HFF-Myc (cell line): ENCODE measurements at regions not wholly inside any gene's neighbourhood (a gene's known extent, or its start where the extent isn't known, plus 50 kb on each side); places are given as distances from the start of the nearest gene placed in this dataset.
"Not testable (repeated sequence)": the region's sequence is repeated elsewhere in the genome, so short reads cannot be mapped to it uniquely, and the experiment has no call there.

ENCODE experiments used
- DNase-seq: peaks from one replicate; pipeline ENCODE4 v3.0.0-alpha.2; 2011; ENCODE audit warnings: low read depth; ENCODE audit errors: extremely low read depth
- H3K4me3 ChIP-seq: replicated peaks from 2 replicates; pipeline ENCODE4 v1.5.1; 2011; ENCODE audit warnings: low read depth, mild to moderate bottlenecking, control low read depth, low read length
- TF ChIP-seq, protein P1 (sequence below): IDR thresholded peaks from 2 replicates; pipeline ENCODE4 v1.5.1; 2012; ENCODE audit warnings: mild to moderate bottlenecking, low read depth, low read length, control low read depth; ENCODE audit errors: missing control alignments

DNA sequence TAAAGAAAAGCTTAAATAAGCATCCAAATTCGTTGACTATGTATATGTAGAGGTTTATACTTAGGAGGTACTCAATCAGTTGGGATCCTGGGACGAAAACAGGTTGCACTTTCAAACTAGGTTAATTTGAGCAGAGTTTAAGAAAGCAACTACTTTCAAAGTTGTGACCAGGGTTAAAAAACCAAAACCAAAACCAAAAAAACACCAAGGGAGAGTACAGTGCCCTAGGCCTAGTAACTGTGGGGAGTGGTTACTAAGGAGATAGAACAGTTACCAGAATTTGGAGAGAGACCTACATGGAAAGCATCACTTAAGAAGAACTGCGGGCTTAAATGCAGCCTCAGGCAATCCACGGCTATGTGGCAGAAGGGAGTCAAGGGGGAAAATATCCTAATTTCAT lies 148.3 kb downstream of the JRKL start:
- no peak for DNase-seq
- TF ChIP-seq, protein P1, sequence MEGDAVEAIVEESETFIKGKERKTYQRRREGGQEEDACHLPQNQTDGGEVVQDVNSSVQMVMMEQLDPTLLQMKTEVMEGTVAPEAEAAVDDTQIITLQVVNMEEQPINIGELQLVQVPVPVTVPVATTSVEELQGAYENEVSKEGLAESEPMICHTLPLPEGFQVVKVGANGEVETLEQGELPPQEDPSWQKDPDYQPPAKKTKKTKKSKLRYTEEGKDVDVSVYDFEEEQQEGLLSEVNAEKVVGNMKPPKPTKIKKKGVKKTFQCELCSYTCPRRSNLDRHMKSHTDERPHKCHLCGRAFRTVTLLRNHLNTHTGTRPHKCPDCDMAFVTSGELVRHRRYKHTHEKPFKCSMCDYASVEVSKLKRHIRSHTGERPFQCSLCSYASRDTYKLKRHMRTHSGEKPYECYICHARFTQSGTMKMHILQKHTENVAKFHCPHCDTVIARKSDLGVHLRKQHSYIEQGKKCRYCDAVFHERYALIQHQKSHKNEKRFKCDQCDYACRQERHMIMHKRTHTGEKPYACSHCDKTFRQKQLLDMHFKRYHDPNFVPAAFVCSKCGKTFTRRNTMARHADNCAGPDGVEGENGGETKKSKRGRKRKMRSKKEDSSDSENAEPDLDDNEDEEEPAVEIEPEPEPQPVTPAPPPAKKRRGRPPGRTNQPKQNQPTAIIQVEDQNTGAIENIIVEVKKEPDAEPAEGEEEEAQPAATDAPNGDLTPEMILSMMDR, result no peak
- H3K4me3 ChIP-seq, result no peak overlapping the region

DNA sequence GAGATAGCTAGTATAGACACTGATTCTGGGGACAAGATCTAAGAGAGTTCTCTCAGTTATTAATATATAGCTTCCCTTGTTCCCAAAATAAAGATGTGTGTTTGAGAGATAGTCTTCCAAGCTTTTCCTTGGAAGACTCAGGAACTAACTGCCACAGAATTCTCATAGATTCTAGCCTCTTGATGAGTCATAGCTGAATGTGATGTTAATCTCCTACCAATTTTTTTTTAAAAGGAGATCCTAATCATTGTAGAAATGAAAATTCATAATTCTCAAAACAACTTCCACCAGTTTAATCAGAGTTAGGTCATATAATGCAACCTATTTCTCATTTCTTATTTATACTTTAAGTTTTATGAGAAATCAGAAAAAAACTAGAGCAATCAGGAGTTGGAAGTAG lies 148.8 kb downstream of the JRKL start:
- TF ChIP-seq, protein P1, result no peak
- DNase-seq, result no peak
- no peak overlapping the region for H3K4me3 ChIP-seq

DNA sequence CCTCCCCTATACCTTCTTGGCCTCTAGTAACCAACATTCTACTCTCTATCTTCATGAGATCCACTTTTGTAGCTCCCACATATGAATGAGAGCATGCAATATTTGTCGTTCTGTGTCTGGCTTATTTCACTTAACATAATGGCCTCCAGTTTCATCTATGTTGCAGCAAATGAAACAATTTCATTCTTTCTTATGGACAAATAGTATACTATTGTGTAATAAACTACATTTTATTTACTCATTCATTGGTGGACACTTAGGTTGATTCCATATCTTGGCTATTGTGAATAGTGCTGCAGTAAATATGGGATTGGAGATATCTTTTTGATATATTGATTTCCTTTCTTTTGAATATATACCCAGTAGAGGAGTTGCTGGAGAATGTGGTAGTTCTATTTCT lies 151.1 kb downstream of the JRKL start:
- DNase-seq, result no peak
- TF ChIP-seq, protein P1, result no peak

DNA sequence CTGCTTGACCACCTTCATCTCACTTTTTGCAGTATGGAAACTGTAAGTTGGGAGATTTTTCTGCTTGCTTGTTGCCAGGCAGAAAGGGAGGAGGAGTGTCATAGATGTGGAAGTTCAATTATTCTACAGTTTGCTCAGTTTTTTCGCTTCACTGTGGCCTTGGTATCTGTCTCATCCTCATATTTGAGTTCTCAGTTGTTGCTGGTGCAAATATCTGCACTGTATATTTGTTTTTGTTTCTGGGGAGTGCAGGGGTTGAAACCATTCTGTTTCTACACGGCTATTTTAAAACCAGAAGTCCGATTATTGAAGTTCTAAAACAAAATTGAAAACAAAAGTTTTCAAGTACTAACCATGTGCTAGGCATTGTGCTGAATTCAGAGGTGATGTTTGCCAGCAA lies 153.4 kb downstream of the JRKL start:
- TF ChIP-seq, protein P1, result no peak
- H3K4me3 ChIP-seq, result no peak overlapping the region
- DNase-seq, result no peak

More for the DNA sequence above, 151.1 kb downstream of the JRKL start:
- H3K4me3 ChIP-seq, result no peak overlapping the region

DNA sequence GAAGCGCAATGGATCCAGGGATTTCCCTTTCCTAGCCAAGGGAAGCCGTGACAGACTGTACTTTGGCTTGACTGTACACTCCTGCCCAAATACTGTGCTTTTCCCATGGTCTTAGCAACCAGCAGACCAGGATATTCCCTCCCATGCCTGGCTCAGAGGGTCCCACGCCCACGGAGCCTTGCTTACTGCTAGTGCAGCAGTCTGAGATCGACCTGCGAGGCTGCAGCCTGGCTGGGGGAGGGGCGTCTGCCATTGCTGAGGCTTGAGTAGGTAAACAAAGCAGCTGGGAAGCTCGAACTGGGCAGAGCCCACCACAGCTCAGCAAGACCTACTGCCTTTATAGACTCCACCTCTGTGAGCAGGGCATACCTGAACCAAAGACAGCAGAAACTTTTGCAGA lies 155.4 kb downstream of the JRKL start:
- DNase-seq, H3K4me3 ChIP-seq: not testable (repeated sequence)

DNA sequence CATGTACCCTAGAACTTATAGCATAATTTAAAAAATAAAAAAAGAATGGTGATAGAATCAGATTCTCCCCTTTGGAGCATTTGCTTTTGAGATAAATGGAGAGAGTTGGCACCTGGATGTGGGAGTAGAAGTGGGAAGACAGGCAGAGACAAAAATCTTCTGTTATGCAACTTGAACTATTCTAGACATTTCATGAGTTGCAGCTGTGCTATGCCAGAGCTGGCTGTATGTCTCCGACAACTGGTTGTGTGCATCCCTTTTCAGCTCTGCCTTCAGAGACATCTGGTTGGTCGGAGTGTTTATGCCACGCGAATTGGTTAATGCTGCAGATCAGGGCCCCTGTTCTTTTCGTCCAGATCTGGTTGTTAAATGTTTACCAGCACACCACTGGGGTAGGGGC lies 161.3 kb downstream of the JRKL start:
- TF ChIP-seq, protein P1, result no peak
- H3K4me3 ChIP-seq, result no peak overlapping the region
- DNase-seq, result no peak

DNA sequence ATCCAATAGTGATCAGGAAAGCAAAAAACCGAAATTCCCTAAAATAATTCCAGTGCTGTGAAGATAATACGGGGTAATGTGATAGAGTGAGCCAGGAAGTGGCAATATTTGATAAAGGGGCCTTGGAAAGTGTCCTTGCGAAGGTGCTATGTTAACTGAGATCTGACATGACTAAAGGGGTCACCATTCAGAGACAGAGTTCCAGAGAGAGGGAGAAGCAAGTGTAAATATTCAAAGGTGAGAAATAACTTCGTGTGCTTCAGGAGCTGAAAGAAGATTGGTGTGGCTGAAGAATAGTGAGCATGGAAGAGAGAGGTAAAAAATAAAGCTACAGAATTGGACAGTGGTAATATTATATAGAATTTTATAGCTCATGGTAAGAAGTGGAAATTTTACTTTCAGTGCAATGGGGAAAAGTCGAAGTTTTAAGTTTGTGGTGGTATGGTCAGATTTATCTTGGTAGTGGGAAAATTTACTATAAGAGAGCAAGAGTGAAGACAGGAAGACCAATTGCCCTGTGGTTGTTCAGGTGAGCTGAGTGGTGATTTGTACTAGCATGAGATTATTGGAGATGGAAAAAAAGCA lies 164.5 kb downstream of the JRKL start:
- TF ChIP-seq, protein P1, result no peak
- no peak for DNase-seq

DNA sequence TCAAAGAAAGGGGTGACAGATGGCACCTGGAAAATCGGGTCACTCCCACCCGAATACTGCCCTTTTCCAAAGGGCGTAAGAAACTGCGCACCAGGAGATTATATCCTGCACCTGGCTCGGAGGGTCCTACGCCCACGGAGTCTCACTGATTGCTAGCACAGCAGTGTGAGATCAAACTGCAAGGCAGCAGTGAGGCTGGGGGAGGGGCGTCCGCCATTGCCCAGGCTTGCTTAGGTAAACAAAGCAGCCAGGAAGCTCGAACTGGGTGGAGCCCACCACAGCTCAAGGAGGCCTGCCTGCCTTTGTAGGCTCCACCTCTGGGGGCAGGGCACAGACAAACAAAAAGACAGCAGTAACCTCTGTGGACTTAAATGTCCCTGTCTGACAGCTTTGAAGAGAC lies 166.0 kb downstream of the JRKL start:
- not testable (repeated sequence) for DNase-seq, H3K4me3 ChIP-seq

More for the DNA sequence above, 164.5 kb downstream of the JRKL start:
- H3K4me3 ChIP-seq, result no peak overlapping the region

DNA sequence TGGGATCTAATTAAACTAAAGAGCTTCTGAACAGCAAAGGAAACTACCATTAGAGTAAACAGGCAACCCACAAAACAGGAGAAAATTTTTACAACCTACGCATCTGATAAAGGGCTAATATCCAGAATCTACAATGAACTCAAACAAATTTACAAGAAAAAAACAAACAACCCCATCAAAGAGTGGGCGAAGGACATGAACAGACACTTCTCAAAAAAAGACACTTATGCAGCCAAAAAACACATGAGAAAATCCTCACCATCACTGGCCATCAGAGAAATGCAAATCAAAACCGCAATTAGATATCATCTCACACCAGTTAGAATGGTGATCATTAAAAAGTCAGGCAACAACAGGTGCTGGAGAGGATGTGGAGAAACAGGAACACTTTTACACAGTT lies 170.9 kb downstream of the JRKL start:
- not testable (repeated sequence) for DNase-seq, H3K4me3 ChIP-seq
